ENCODE measurements at regions not wholly inside any gene's neighbourhood (a gene's known extent, or its start where the extent isn't known, plus 50 kb on each side); places are given as distances from the start of the nearest gene placed in this dataset.
A peak's percentile ranks its signal among the peaks of the same experiment; 100 is the strongest.

DNA sequence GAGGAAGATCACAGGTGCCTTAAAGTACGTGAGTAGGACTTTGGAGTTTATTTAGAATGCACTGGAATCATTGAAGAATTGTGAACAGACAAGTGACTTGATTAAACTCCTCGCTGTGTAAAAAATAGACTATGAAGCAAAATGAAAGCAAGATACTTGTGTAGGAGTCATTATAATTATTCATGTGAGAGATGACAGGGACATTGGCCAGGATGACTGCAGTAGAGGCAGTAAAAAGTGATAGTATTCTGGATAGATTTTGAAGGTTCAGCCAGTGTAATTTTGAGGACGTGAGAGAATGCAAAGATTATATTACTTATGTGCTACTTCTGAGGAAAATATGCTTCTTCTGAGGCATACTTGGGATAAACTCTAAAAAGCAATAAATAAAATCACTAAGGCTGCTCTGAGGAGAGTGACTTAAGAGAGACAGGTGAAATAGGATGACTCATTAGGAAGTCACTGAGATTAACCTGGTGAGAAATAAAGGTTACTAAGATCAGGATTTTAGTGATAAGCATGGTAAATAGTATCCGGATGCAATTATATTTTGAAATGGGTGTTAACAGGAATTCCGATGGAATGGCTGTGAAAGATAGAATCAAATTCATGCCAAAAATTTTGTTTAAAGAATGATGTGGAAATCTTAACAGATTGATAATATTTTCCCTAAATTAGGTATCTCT, 202.0 kb downstream of the CENPW start:
- TF ChIP-seq, protein P1, sequence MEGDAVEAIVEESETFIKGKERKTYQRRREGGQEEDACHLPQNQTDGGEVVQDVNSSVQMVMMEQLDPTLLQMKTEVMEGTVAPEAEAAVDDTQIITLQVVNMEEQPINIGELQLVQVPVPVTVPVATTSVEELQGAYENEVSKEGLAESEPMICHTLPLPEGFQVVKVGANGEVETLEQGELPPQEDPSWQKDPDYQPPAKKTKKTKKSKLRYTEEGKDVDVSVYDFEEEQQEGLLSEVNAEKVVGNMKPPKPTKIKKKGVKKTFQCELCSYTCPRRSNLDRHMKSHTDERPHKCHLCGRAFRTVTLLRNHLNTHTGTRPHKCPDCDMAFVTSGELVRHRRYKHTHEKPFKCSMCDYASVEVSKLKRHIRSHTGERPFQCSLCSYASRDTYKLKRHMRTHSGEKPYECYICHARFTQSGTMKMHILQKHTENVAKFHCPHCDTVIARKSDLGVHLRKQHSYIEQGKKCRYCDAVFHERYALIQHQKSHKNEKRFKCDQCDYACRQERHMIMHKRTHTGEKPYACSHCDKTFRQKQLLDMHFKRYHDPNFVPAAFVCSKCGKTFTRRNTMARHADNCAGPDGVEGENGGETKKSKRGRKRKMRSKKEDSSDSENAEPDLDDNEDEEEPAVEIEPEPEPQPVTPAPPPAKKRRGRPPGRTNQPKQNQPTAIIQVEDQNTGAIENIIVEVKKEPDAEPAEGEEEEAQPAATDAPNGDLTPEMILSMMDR (IDR thresholded peaks at IDR 0.05; ENCODE audit: low read depth, low read length, missing control alignments) = no peak
- no peak for DNase-seq (ENCODE audit: extremely low read depth, low read depth)
- no peak overlapping the region for H3K4me3 ChIP-seq (replicated peaks; ENCODE audit: low read depth, low read length)

DNA sequence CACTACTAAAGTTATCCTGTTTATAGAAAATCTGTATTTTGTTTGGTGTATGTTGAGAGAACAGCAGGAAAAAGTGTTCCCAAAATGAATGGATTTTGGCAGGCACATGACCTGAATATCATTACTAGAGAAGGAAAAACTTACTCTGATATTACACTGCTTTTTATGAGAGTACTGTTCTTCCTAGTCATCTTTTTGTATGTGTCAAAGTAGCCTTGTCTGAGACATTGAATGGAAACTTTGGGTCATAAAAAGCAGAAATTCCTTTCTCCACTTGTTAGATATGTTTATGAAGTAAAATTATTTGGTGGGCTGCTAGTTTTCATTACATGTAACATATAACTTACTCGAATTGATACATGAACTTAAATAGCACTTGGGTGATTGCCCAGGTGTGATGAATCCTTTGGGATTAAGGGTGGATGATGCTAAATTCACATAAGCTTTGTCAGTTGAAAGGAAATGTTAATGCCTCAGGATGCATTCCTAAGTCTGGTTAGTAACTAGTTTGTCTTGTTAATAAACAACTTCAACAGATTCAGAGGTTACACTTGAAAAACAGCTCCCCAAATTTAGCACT, 206.7 kb downstream of the CENPW start:
- TF ChIP-seq, protein P1 (IDR thresholded peaks at IDR 0.05; ENCODE audit: low read depth, low read length, missing control alignments) = no peak
- DNase-seq (ENCODE audit: extremely low read depth, low read depth) = no peak
- H3K4me3 ChIP-seq (replicated peaks; ENCODE audit: low read depth, low read length) = no peak overlapping the region

DNA sequence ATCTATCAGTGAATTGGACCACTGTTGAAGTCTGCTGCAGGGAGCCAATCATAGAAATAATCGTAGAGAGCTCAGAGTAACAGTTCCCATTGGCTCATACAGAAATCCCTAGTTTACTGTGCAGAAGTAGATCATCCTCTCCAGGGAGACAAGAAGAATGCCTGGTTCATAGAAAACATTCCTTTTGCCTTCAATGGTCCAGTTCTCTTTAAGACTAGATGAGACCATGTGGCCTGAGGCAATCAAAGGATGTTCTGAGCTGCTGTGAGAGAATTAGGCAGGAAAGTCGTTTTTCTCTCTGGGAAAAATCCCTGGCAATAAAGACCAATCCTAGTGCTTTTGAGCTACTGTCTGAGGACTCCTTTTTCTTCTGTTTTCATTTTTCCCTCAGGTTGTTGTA, 208.4 kb downstream of the CENPW start:
- no peak for DNase-seq (ENCODE audit: extremely low read depth, low read depth)
- TF ChIP-seq, protein P1 (IDR thresholded peaks at IDR 0.05; ENCODE audit: low read depth, low read length, missing control alignments) = no peak
- no peak overlapping the region for H3K4me3 ChIP-seq (replicated peaks; ENCODE audit: low read depth, low read length)

DNA sequence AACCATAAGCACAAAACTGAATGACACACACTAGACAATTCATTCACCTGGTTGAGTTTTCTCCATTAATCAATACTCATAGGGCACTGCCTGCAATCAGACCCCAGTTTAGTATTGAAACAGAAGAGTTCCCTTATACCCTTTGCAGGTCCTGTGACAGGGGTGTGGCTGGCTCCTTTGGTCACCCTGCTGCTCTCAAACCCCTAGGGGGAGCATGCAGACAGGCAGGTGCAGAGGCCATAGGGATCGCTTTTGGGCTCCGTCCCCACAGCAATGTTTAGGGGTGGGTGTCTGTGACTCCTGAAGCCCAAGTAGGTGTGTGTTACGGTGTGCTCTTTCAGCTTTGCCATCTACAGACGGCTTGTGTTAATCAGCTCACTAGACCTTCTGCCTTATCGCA, 210.4 kb downstream of the CENPW start:
- no peak overlapping the region for H3K4me3 ChIP-seq (replicated peaks; ENCODE audit: low read depth, low read length)
- TF ChIP-seq, protein P1 (IDR thresholded peaks at IDR 0.05; ENCODE audit: low read depth, low read length, missing control alignments) = peak; percentile 20
- no peak for DNase-seq (ENCODE audit: extremely low read depth, low read depth)

DNA sequence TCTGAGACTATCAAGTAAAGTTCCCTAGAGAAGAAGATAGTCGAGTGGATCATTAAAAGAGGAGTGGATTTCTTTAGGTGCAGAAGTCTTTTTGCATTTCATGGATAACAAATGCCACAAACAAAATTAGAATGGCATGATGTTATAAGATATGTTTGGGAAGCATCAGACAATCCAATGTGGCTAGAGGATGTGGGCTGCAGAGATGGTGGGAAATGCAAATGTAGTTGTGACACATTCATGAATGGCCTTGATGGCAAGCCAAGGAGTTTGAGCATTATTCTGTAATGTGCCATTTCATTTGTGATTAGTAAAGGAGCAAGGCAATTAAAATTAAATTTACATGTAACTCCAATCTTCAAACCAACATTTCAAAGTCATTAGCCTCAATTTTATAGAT, 211.9 kb downstream of the CENPW start:
- DNase-seq (ENCODE audit: extremely low read depth, low read depth) = no peak
- H3K4me3 ChIP-seq (replicated peaks; ENCODE audit: low read depth, low read length) = no peak overlapping the region
- TF ChIP-seq, protein P1 (IDR thresholded peaks at IDR 0.05; ENCODE audit: low read depth, low read length, missing control alignments) = no peak

DNA sequence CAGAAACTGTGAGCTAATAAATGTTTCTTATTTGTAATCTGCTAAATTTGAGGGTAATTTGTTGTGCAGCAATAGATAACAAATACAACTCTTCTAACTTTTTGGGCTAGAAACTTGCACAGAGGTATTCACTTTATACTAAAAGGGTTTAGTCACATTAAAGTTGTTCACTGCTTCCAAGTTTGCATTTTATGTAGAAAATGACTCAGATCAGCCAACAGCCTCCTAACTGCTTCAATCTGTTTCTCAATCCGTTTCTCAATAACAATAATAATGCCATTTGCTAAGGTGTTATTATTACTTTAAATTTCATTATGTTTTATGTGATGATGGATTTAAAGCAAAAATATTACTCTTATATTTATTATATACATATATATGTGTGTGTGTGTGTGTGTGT, 213.9 kb downstream of the CENPW start:
- no peak for DNase-seq (ENCODE audit: extremely low read depth, low read depth)
- TF ChIP-seq, protein P1 (IDR thresholded peaks at IDR 0.05; ENCODE audit: low read depth, low read length, missing control alignments) = no peak
- H3K4me3 ChIP-seq (replicated peaks; ENCODE audit: low read depth, low read length) = no peak overlapping the region
